ENCODE measurements at regions not wholly inside any gene's neighbourhood (a gene's known extent, or its start where the extent isn't known, plus 50 kb on each side); places are given as distances from the start of the nearest gene placed in this dataset.

- no peak overlapping the region for H3K9ac ChIP-seq (ENCODE audit: low read length)
- H3K4me2 ChIP-seq (ENCODE audit: low read length) = no peak overlapping the region
- no peaks in the 10 kb centered on the region for H3K27me3 ChIP-seq (ENCODE audit: low read depth, low read length)
- H2AFZ ChIP-seq (ENCODE audit: low read depth, low read length) = no peak overlapping the region
- H4K20me1 ChIP-seq (ENCODE audit: insufficient read depth, low read length) = no peaks in the 10 kb centered on the region
- H3K4me3 ChIP-seq (ENCODE audit: low read length) = no peak overlapping the region
- H3K27ac ChIP-seq (ENCODE audit: low read length) = no peak overlapping the region
- H3K79me2 ChIP-seq (ENCODE audit: low read length) = no peaks in the 10 kb centered on the region
- no peaks in the 10 kb centered on the region for H3K36me3 ChIP-seq (replicated peaks; ENCODE audit: low read depth, low read length)
- TF ChIP-seq CTCF (IDR thresholded peaks at IDR 0.05; ENCODE audit: low read depth, low read length) (no peak), EZH2phosphoT487 (IDR thresholded peaks at IDR 0.05; ENCODE audit: low read depth) (no peak)
- no peaks in the 10 kb centered on the region for H3K4me1 ChIP-seq (ENCODE audit: low read length)
- no peaks in the 10 kb centered on the region for H3K9me3 ChIP-seq (ENCODE audit: insufficient read depth, low read length)
Observed at GRCh38 chr1:4218619-4219018, 318.5 kb upstream of the C1orf174 start.

- H3K36me3 ChIP-seq (replicated peaks; ENCODE audit: low read depth, low read length) = no peaks in the 10 kb centered on the region
- no peaks in the 10 kb centered on the region for H3K79me2 ChIP-seq (ENCODE audit: low read length)
- H3K27me3 ChIP-seq (ENCODE audit: low read depth, low read length) = no peaks in the 10 kb centered on the region
- TF ChIP-seq EZH2phosphoT487 (IDR thresholded peaks at IDR 0.05; ENCODE audit: low read depth) = no peak
- no peak for TF ChIP-seq CTCF (IDR thresholded peaks at IDR 0.05; ENCODE audit: low read depth, low read length)
- H4K20me1 ChIP-seq (ENCODE audit: insufficient read depth, low read length) = no peaks in the 10 kb centered on the region
- H3K4me2 ChIP-seq (ENCODE audit: low read length) = no peak overlapping the region
- no peak overlapping the region for H2AFZ ChIP-seq (ENCODE audit: low read depth, low read length)
- no peaks in the 10 kb centered on the region for H3K9me3 ChIP-seq (ENCODE audit: insufficient read depth, low read length)
- H3K27ac ChIP-seq (ENCODE audit: low read length) = no peak overlapping the region
- H3K4me1 ChIP-seq (ENCODE audit: low read length) = no peaks in the 10 kb centered on the region
- no peak overlapping the region for H3K9ac ChIP-seq (ENCODE audit: low read length)
- no peak overlapping the region for H3K4me3 ChIP-seq (ENCODE audit: low read length)
Observed at GRCh38 chr1:4219111-4219510, 319.0 kb upstream of the C1orf174 start.

- TF ChIP-seq CTCF (IDR thresholded peaks at IDR 0.05; ENCODE audit: low read depth, low read length) = no peak
- no peak for TF ChIP-seq EZH2phosphoT487 (IDR thresholded peaks at IDR 0.05; ENCODE audit: low read depth)
- no peak overlapping the region for H3K4me3 ChIP-seq (ENCODE audit: low read length)
- no peaks in the 10 kb centered on the region for H4K20me1 ChIP-seq (ENCODE audit: insufficient read depth, low read length)
- H3K79me2 ChIP-seq (ENCODE audit: low read length) = no peaks in the 10 kb centered on the region
- H3K27me3 ChIP-seq (ENCODE audit: low read depth, low read length) = no peaks in the 10 kb centered on the region
- H3K36me3 ChIP-seq (replicated peaks; ENCODE audit: low read depth, low read length) = no peaks in the 10 kb centered on the region
- no peak overlapping the region for H3K4me2 ChIP-seq (ENCODE audit: low read length)
- H3K27ac ChIP-seq (ENCODE audit: low read length) = no peak overlapping the region
- H3K4me1 ChIP-seq (ENCODE audit: low read length) = no peaks in the 10 kb centered on the region
- H3K9ac ChIP-seq (ENCODE audit: low read length) = no peak overlapping the region
- H3K9me3 ChIP-seq (ENCODE audit: insufficient read depth, low read length) = no peaks in the 10 kb centered on the region
- H2AFZ ChIP-seq (ENCODE audit: low read depth, low read length) = no peak overlapping the region
Observed at GRCh38 chr1:4219826-4220225, 319.8 kb upstream of the C1orf174 start.

GRCh38 chr1:4220362-4220761 lies 320.3 kb upstream of the C1orf174 start:
- H3K27ac ChIP-seq (ENCODE audit: low read length) = no peak overlapping the region
- H3K4me2 ChIP-seq (ENCODE audit: low read length) = no peak overlapping the region
- no peak overlapping the region for H3K4me3 ChIP-seq (ENCODE audit: low read length)
- H3K36me3 ChIP-seq (replicated peaks; ENCODE audit: low read depth, low read length) = no peaks in the 10 kb centered on the region
- H3K27me3 ChIP-seq (ENCODE audit: low read depth, low read length) = no peaks in the 10 kb centered on the region
- no peaks in the 10 kb centered on the region for H3K9me3 ChIP-seq (ENCODE audit: insufficient read depth, low read length)
- H2AFZ ChIP-seq (ENCODE audit: low read depth, low read length) = no peak overlapping the region
- H3K79me2 ChIP-seq (ENCODE audit: low read length) = no peaks in the 10 kb centered on the region
- H3K9ac ChIP-seq (ENCODE audit: low read length) = no peak overlapping the region
- no peaks in the 10 kb centered on the region for H3K4me1 ChIP-seq (ENCODE audit: low read length)
- TF ChIP-seq CTCF (IDR thresholded peaks at IDR 0.05; ENCODE audit: low read depth, low read length) (no peak), EZH2phosphoT487 (IDR thresholded peaks at IDR 0.05; ENCODE audit: low read depth) (no peak)
- H4K20me1 ChIP-seq (ENCODE audit: insufficient read depth, low read length) = no peaks in the 10 kb centered on the region
